Activated naive CD4-positive, alpha-beta T cell treated with anti-CD3 and anti-CD28 coated beads, Interleukin-2, amount 50 U/mL, for 16 hours (primary cell): ENCODE measurements at regions not wholly inside any gene's neighbourhood (a gene's known extent, or its start where the extent isn't known, plus 50 kb on each side); places are given as distances from the start of the nearest gene placed in this dataset.

Experiments
- DNase-seq: peaks from one replicate; pipeline ENCODE4 v3.0.0-alpha.2; 2020

- no peak for DNase-seq
Measured at GRCh38 chr20:39853050-39853449, 836.0 kb downstream of the MAFB start.

- DNase-seq, result no peak
Measured at GRCh38 chr20:39851459-39851858, 837.6 kb downstream of the MAFB start.

- no peak for DNase-seq
Measured at GRCh38 chr20:39850821-39851330, 838.2 kb downstream of the MAFB start.

- DNase-seq, result no peak
Measured at GRCh38 chr20:39850246-39850645, 838.8 kb downstream of the MAFB start.

- DNase-seq, result no peak
Measured at GRCh38 chr20:39849664-39850063, 839.4 kb downstream of the MAFB start.

- no peak for DNase-seq
Measured at GRCh38 chr20:39849171-39849570, 839.9 kb downstream of the MAFB start.

- DNase-seq, result no peak
Measured at GRCh38 chr20:39839399-39840119, 849.5 kb downstream of the MAFB start.

GRCh38 chr20:39837561-39837960, 851.5 kb downstream of the MAFB start:
- DNase-seq, result no peak

- DNase-seq, result no peak
Measured at GRCh38 chr20:39835130-39835842, 853.8 kb downstream of the MAFB start.

- DNase-seq, result no peak
Measured at GRCh38 chr20:39830903-39831302, 858.1 kb downstream of the MAFB start.

GRCh38 chr20:39829661-39830060, 859.4 kb downstream of the MAFB start:
- DNase-seq, result no peak

- no peak for DNase-seq
Measured at GRCh38 chr20:39829256-39829655, 859.8 kb downstream of the MAFB start.

- DNase-seq, result no peak
Measured at GRCh38 chr20:39825950-39826349, 863.1 kb downstream of the MAFB start.

GRCh38 chr20:39825524-39825923, 863.4 kb downstream of the DHX35 start:
- DNase-seq, result no peak

- DNase-seq, result no peak
Measured at GRCh38 chr20:39823224-39823623, 861.1 kb downstream of the DHX35 start.

- no peak for DNase-seq
Measured at GRCh38 chr20:39822667-39823066, 860.5 kb downstream of the DHX35 start.

- no peak for DNase-seq
Measured at GRCh38 chr20:39813190-39813829, 851.2 kb downstream of the DHX35 start.

GRCh38 chr20:39812116-39812515, 850.0 kb downstream of the DHX35 start:
- DNase-seq, result no peak

- no peak for DNase-seq
Measured at GRCh38 chr20:39810309-39810708, 848.2 kb downstream of the DHX35 start.

GRCh38 chr20:39808613-39809012, 846.5 kb downstream of the DHX35 start:
- no peak for DNase-seq

- no peak for DNase-seq
Measured at GRCh38 chr20:39800548-39800947, 838.4 kb downstream of the DHX35 start.

- DNase-seq, result no peak
Measured at GRCh38 chr20:39800111-39800510, 838.0 kb downstream of the DHX35 start.

- DNase-seq, result no peak
Measured at GRCh38 chr20:39799366-39799965, 837.3 kb downstream of the DHX35 start.
